Panc1 (cell line): ENCODE measurements at regions not wholly inside any gene's neighbourhood (a gene's known extent, or its start where the extent isn't known, plus 50 kb on each side); places are given as distances from the start of the nearest gene placed in this dataset.

Source experiments
- ATAC-seq: fragments of 200-7000 bp; cut with Tn5 transposase; 2 replicates; pipeline ENCODE4 v1.9.1; 2020; ENCODE audit warnings: mild to moderate bottlenecking, moderate library complexity
- BruUV-seq: library from RNA; stranded (reverse); fragments of 400-500 nt; replicated peaks from 2 replicates; lab custom pipeline; 2021; lab: Mats Ljungman, UMichigan
- CTCF ChIA-PET: fragments of 300-600 bp; sonication (Branson Sonifier 250); formaldehyde crosslinking; loops from one replicate; lab custom pipeline; 2022; ENCODE audit warnings: antibody characterized with exemption; lab: Charles Lee
- POLR2A ChIA-PET: fragments of 300-600 bp; sonication (Branson Sonifier 250); formaldehyde crosslinking; loops from one replicate; lab custom pipeline; 2022; ENCODE audit warnings: antibody characterized with exemption; lab: Charles Lee
- DNase-seq: peaks from one replicate; pipeline ENCODE4 v3.0.0-alpha.2; 2010; ENCODE audit warnings: low read depth, low spot score
- H3K27ac ChIP-seq: 2 replicates; pipeline ENCODE4 v1.5.1; 2011; ENCODE audit warnings: mild to moderate bottlenecking, low read length, inconsistent platforms
- H3K27me3 ChIP-seq: fragments of 200-500 bp; sonication (Bioruptor generic); 2 replicates; pipeline ENCODE4 v1.6.0; 2014; ENCODE audit warnings: low read length, inconsistent platforms; ENCODE audit not compliant: control insufficient read depth, insufficient read depth
- H3K36me3 ChIP-seq: fragments of 200-500 bp; sonication (Bioruptor generic); 2 replicates; pipeline ENCODE4 v1.5.1; 2014; ENCODE audit warnings: inconsistent platforms, mild to moderate bottlenecking, low read length, moderate library complexity; ENCODE audit not compliant: control insufficient read depth, insufficient read depth
- H3K4me1 ChIP-seq: 2 replicates; pipeline ENCODE4 v1.5.1; 2011; ENCODE audit warnings: inconsistent platforms, mild to moderate bottlenecking, low read length, moderate library complexity; ENCODE audit not compliant: control insufficient read depth, insufficient read depth
- H3K4me3 ChIP-seq, 2 experiments: 2 replicates each; pipeline ENCODE4 v1.5.1; 2011 to 2012; ENCODE audit warnings: low read depth in 2 of 2, low read length in 2 of 2, mild to moderate bottlenecking in 2 of 2, inconsistent platforms in 1 of 2, moderate library complexity in 1 of 2
- H3K9me3 ChIP-seq: fragments of 200-500 bp; sonication (Bioruptor generic); 2 replicates; pipeline ENCODE4 v1.5.1; 2014; ENCODE audit warnings: low read depth, mild to moderate bottlenecking, inconsistent platforms, low read length, moderate library complexity; ENCODE audit not compliant: control insufficient read depth, insufficient read depth
- CTCF ChIP-seq: fragments of 450-650 bp; IDR thresholded peaks from 2 replicates; pipeline ENCODE4 v1.5.1; 2017; ENCODE audit warnings: mild to moderate bottlenecking
- POLR2AphosphoS5 ChIP-seq: IDR thresholded peaks from 2 replicates; pipeline ENCODE4 v1.6.1; 2012; ENCODE audit warnings: mild to moderate bottlenecking, low read depth, low read length, moderate library complexity
- REST ChIP-seq, 2 experiments: IDR thresholded peaks; 2 replicates each; pipeline ENCODE4 v1.6.1; 2011 to 2012; ENCODE audit warnings: low read depth in 2 of 2, control low read depth in 1 of 2, low read length in 1 of 2, mild to moderate bottlenecking in 1 of 2, moderate library complexity in 1 of 2; ENCODE audit not compliant: insufficient read depth in 1 of 2
- SIN3A ChIP-seq: IDR thresholded peaks from 2 replicates; pipeline ENCODE4 v1.6.1; 2012; ENCODE audit warnings: low read depth, mild to moderate bottlenecking, low read length, moderate library complexity, borderline replicate concordance; ENCODE audit not compliant: insufficient read depth
- TCF7L2 ChIP-seq: IDR thresholded peaks from 2 replicates; pipeline ENCODE4 v1.6.1; 2011; ENCODE audit warnings: mild to moderate bottlenecking, low read depth, low read length, inconsistent platforms
- in situ Hi-C: cut with HindIII; loops from 2 replicates; pipeline ENCODE4 v1.10.0; 2016; ENCODE audit warnings: low sequenced_read_pairs, low pct_unique_long_range_greater_than_20kb
- intact Hi-C: fragments of 100-400 bp; cut with micrococcal nuclease; formaldehyde crosslinking; loops from one replicate; pipeline ENCODE4 v1.10.0; 2022; ENCODE audit not compliant: unreplicated experiment

- in situ Hi-C loops = no loop called here
- Histone ChIP-seq H3K4me1 (no peaks in the 10 kb centered on the region), H3K4me3 (no peak overlapping the region), H3K36me3 (no peaks in the 10 kb centered on the region), H3K27me3 (no peaks in the 10 kb centered on the region), H3K9me3 (no peaks in the 10 kb centered on the region), H3K27ac (no peak overlapping the region)
- ATAC-seq (no peak), DNase-seq (no peak)
- intact Hi-C loops = loop anchor here (10.0 kb wide), 1 partner anchor 701 kb away; no protein-coding TSS in a partner anchor
- TF ChIP-seq CTCF (no peak), POLR2AphosphoS5 (no peak), SIN3A (no peak), TCF7L2 (no peak)
- no TSS peak for BruUV-seq
- ChIA-PET POLR2A (no interaction called here), CTCF (no interaction called here)
Observed at GRCh38 chr5:15425766-15426165, 74.2 kb upstream of the FBXL7 start.

- no peaks in the 10 kb centered on the region for H3K36me3 ChIP-seq
- BruUV-seq = no TSS peak
- CTCF ChIA-PET = no interaction called here
Observed at GRCh38 chr5:15424769-15425168, 75.2 kb upstream of the FBXL7 start.

More at GRCh38 chr5:15424769-15425168, 75.2 kb upstream of the FBXL7 start:
- POLR2A ChIA-PET = no interaction called here
- H3K27ac ChIP-seq = no peak overlapping the region
- no peak for ATAC-seq
- H3K27me3 ChIP-seq = no peaks in the 10 kb centered on the region
- in situ Hi-C loops = no loop called here
- no peak for TF ChIP-seq REST (IDR thresholded peaks at IDR 0.05; ENCODE audit: insufficient read depth in 1 of 2, low read depth in 2 of 2, low read length in 1 of 2)
- TF ChIP-seq TCF7L2 = no peak
- no peak for TF ChIP-seq POLR2AphosphoS5
- TF ChIP-seq CTCF = no peak
- no peak for TF ChIP-seq SIN3A
- no peak overlapping the region for H3K4me3 ChIP-seq
- no peaks in the 10 kb centered on the region for H3K9me3 ChIP-seq
- intact Hi-C loops = loop anchor here (10.0 kb wide), 1 partner anchor 700 kb away; no protein-coding TSS in a partner anchor
- H3K4me1 ChIP-seq = no peaks in the 10 kb centered on the region
- DNase-seq = no peak
